HG02852 (cell line): ENCODE measurements at regions not wholly inside any gene's neighbourhood (a gene's known extent, or its start where the extent isn't known, plus 50 kb on each side); places are given as distances from the start of the nearest gene placed in this dataset.
"Not testable (repeated sequence)": the region's sequence is repeated elsewhere in the genome, so short reads cannot be mapped to it uniquely, and the experiment has no call there.

ENCODE experiments used
- ATAC-seq: cut with Tn5 transposase; IDR thresholded peaks from one replicate; pipeline ENCODE4 v1.9.1; 2021; ENCODE audit warnings: mild to moderate bottlenecking, moderate library complexity; ENCODE audit not compliant: unreplicated experiment

DNA sequence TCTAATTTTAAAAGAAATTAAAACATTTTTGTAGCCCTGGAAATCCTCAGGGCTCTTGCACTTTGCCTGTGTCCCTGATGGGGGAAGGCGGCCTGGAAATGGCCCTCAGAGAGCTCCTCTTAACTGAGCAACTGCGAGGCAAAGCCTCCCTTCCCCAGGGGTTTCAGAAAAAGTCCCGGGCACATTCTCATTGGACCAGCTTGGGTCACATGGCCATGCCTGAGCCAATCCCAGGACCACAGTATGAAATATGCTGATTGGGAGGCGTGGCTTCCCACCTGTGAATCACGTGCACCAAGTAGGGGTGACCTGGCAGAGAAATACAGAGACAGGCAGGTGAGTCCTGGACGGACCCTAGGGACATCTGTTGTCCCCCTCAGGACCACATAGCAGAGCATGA lies 90.4 kb upstream of the SFSWAP start:
- ATAC-seq = no peak

DNA sequence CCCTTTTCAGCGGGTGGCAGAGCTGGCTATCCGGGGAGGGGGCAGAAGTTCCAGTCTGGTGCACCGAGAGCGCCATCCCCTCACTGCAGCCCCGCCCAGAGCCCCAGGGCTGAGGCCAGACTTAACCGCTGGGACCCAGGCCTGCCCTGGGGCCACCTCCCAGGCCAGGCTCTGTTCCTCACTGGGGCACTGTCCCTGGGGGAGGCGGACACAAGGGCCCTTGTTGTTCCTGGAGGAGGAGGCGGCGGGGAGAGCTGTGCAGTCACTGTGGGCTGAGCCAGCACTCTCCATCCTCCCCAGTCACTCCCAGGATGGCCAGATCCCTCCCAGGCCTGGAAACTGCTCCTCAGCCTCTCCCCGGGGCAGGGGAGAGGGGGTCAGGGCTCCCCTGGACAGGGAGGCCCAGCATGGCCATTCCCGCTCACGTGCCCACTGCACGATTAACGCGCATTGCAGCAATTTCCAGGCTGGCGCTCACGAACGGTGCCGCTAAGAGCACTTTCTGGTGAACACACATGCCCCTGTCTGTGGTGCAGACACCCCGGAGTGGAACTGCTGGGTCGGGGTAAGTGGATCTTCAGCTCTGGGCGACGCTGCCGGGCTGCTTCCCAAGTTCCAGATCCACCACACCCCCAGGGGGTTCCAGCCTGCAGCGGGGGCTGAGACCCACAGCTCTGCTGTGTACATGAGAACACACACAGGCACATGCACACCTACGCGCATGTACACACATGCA lies 89.8 kb upstream of the SFSWAP start:
- no peak for ATAC-seq

DNA sequence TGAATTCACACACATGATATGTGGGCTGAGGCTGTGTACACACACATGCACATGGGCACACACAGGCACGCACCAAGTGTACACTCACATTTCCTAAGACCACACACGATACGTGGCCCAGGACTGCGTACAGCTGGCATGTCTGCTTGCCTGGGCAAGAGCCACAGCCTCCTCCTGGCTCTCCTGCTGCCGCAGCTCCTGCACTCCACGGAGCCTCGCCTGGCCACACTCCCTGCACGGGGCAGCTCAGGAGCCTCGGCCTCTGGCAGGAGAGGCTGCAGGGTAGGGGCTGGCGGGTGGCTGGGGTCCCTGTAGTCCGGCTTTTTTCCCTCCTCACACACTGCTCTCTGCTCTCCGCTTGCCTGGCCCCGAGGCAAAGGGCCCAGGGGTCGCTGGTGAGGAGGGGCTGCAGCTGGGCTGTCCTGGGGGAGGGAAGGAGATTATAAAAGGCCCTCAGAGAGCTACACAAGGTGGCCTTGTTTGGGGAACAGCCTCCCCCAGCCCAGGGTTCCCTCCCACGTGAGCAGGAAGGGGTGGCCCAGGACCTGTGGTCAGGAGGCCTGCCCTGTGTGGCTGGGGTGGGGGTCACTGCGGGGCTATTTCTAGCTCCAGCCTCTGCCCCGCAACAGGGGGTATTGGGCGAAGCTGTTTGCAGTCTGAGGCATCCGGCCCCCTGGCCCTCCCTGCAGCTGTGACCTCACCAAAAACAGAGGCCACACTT lies 89.0 kb upstream of the SFSWAP start:
- no peak for ATAC-seq

DNA sequence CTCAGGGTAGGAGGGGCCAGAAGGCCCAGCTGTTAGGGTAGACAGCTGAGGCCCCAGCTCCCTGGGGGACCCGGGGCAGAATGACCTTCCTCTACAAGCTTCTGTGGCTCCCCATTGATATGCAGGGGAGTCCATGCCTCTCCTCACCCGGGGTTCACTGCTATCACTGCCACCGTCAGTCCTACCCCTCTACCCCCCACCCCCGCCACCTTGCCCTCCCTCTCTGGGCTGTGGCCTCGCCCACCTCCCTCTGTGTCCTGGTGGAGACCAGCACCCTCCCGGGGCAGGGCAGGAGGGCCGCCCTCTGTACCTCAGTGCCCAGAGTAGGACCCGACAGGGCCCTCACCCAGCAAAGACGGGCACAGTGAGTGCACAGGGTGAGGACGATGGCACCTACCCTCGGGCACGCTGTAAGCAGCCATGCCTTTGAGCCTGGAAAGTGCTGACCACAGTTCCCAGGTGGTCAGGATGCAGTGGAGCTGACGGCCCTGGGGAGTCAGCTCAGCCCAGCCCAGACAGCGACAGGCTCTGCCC lies 88.4 kb upstream of the SFSWAP start:
- no peak for ATAC-seq

DNA sequence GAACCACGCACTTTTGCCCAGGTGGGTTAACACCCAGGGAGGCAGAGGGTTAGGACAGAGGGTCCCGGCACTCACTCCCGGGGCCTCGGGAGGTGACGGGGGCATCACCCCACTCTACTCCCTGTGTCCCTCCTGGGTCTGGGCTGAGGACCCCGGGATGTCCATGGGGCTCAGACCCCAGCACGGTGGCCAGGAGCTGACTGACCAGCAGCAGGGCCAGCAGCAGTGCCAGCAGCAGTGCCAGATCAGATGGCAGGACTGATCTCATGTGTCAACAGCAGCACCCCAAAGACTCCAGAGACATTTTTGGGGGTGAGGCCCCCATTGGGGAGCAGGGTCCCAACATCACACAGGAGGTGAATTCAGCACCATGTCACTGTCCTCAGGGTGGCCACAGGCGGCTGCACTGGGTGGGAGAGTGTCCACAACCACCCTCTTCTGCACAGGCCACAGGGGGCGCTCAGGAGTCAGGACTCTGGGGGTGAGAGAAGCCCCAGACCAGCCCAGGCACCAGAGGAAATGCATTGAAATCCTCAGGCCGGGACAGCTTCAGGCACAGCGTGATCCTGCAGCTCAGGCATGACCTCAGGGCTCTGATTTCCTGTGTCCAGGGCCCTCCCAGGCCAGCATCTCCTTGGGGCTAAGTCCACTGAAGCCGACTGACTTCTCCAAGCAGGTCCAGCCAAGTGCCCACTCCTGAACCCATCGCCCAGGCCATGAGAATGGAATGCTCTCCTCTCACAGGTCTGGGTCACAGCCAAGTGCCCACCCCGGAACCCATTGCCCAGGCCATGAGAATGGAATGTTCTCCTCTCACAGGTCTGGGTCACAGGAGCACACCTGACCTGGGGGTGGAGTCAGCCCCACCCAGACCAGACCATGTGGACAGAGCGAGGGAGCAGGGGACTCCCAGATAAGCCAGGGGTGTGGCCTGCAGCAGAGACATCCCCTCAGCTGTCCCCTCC lies 87.2 kb upstream of the SFSWAP start:
- not testable (repeated sequence) for ATAC-seq

DNA sequence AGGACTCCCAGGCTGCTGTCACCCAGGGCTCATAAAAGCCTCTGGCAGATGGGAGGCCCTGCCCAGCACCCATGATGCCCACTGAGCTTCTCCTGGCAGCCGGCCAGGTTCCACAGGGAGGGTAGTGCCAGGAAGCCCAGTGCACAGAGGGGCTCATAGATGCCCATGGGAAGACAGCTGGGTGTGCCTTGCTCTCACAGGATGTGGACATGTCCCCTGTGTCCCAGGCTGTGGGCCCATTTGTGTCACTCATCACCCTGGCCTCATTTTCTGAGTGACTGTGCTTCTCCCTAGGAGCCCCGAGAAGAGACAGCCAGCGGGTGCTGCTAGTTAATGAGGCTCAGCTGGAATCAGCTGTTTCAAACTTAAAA lies 86.5 kb upstream of the SFSWAP start:
- not testable (repeated sequence) for ATAC-seq

DNA sequence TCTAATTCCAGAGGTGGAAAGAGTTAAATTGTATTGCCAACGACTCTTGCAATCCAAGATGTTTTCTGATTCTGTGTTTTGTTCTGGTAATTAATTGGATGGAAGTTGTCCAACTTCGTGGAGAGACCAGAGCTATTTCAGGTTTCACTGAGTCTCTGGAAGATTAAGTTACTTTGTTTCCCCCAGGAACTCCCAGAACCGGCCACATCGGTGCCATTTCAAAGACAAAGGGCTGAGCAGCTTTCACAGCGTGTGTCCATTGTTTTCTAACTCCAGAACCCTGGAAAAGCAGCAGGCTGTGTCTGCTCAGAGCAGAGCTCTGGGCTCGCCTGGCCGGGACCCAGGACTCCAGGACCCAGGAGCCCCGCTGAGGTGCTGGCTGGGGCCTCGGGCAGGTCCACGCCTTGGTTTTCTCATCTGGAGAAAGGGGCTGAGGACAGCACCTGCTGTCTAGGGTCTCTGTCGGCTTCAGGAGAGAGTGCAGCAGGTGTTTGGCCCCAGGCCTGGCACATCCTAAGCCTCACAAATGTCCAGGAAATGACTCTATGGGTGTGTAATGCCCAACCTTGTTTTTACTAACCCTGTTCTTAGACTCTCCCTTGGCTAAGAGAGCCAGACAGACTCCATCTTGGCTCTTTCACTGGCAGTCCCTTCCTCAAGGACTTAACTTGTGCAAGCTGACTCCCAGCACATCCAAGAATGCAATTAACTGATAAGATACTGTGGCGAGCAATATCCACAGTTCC lies 86.0 kb upstream of the SFSWAP start:
- not testable (repeated sequence) for ATAC-seq

DNA sequence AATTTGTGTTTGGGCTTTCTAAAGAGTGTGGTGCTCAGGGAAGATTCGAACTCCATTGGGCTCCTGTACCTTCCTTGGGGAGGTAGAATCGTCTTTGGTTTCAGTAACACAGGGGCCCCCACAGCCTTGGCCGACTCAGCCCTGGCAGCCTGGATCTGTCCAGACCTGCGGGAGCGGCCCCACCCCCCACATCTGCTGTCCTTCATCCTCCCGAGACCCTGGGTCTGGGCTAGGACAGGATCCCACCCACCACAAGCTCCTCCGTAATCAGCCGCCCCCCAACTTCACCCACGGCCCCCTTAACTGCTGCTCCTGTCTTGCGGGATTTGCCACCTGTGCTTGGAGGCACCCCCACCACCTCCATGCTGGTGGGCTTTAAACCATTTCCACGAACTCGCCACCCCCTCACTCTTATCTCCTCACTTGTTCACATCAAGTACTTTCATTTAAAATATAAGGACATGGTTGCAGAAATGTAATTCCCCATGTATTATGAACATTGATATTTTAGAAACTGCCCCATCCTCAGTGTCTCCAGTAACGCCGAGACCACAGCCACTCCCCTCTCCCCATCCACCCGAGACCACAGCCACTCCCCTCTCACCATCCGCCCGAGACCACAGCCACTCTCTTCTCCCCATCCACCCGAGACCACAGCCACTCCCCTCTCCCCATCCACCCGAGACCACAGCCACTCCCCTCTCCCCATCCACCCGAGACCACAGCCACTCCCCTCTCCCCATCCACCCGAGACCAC lies 84.7 kb upstream of the SFSWAP start:
- not testable (repeated sequence) for ATAC-seq

DNA sequence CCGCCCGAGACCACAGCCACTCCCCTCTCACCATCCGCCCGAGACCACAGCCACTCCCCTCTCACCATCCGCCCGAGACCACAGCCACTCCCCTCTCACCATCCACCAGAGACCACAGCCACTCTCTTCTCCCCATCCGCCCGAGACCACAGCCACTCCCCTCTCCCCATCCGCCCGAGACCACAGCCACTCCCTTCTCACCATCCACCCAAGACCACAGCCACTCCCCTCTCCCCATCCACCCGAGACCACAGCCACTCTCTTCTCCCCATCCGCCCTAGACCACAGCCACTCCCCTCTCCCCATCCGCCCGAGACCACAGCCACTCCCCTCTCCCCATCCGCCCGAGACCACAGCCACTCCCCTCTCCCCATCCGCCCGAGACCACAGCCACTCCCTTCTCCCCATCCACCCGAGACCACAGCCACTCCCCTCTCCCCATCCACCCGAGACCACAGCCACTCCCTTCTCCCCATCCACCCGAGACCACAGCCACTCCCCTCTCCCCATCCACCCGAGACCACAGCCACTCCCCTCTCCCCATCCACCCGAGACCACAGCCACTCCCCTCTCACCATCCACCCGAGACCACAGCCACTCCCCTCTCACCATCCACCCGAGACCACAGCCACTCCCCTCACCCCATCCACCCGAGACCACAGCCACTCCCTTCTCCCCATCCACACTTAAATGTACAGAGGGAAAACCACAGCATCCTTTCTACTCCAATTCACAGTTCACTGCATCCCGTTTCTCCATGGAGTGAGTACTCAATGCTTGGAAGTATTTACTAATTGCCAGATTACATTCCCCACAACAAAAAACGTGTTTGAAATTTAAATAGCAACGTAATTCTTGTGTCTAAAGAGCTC lies 83.5 kb upstream of the SFSWAP start:
- ATAC-seq = not testable (repeated sequence)

DNA sequence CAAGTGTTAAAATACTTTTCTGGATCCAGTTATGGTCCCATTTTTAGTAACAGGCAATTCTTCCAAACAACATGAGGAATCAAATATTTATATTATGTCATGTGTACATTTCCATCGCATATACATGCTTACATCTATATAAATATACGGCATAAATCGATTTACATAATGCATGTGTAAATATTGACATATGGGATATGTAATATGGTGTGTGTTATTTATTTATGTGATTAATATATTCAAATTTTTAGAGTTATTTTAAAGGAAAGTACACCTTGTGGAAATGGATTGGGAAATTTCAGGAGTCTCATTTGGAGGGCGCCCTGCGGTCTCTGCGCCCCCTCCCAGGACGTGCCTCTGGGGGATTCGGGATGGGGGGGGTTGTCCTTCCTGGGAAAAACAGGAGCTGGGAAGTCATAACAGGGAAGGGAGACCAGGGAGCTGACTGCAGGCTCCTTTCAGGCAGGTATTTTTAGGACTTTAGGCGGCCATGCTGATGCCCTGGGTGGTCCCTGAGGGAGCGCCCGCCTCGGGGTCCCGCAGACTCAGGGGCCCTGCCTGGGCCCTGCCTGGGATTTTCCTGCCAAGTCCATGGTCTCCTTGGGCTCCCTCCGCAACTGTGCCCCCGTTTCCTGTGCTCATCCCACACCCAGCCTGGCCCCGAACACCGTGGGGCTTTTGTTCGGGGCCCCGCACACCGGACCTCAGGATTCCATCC lies 82.7 kb upstream of the SFSWAP start:
- ATAC-seq = no peak

DNA sequence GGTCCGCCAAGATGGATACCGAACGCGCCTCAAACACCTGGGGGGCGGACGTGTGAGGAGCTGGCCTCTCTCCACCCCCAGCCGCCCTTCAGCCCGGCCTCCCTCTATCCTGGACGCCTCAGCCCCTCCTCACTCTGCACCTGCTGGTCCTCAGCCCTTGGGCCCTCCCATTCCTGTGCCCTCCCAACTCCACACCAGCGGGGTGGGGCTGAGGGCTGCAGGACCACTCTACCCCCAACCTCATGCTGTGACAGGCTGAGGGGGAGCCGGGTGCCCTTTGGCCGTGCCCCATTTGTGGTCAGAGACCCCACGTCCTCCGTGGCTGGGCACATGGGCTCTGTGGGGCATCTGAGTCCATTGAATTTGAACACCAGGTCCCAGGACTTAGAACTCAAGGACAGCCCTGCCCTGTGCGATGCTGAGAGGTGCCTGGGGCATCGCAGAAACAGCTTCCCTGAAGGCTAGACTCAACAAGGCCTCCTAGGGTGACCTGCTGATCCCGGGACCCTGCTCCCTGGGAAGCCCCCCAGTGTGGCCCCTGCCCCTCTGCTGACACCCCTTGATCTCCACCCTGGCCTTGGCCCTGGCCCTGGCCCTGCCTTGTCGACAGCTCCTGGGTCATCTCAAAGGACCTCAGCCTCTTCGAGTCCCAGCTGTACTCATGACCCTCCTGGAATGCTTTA lies 82.0 kb upstream of the SFSWAP start:
- no peak for ATAC-seq

DNA sequence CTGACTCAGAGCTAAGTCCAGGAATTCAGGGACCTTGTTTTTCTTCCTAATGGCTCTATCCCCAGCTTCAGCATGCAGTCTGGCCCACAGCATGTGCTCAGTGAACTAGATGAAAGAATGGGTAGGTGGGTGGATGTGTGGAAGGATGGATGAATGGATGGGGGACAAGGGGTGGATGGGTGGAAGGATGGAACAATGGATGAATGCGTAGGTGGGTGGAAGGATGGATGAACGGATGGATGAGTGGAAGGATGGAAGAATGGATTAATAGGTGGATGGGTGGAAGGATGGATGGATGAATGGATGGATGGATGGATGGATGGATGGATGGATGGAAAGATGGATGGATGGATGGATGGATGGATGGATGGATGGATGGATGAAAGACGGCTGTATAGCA lies 79.7 kb upstream of the SFSWAP start:
- no peak for ATAC-seq

DNA sequence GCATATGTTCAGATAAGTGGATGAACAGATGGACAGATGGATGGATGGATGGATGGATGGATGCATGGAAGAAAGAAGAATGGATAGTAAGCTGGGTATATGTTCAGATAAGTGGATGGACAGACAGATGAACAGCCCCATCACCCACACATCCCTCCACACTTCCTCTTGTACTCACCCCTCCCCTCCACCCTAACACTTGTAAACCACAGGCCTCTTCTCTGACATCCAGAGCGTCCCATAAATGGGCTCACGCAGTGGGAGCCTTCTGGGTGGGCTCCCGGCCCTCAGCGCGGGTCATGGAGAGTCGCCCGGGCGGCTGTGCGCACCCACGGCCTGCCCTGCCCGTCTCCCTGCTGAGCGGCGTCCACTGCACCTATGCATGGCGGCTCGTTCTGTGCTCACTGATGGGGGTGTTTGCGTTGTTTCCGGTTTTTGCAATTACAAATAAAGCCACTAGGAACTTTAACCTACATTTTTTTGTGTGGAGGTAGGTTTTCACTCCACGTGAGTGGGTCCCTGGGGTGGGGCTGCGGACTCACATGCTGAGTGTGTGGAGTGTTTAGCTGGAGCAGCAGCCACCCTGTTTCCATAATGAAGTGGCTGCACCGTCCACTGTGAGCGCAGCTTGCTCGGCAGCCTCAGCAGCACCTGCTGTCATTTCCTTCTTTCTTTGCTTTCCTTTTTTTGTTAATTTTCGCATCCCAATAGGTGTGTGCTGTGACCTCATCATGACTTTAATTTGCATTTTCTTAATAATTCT lies 78.8 kb upstream of the SFSWAP start:
- not testable (repeated sequence) for ATAC-seq

DNA sequence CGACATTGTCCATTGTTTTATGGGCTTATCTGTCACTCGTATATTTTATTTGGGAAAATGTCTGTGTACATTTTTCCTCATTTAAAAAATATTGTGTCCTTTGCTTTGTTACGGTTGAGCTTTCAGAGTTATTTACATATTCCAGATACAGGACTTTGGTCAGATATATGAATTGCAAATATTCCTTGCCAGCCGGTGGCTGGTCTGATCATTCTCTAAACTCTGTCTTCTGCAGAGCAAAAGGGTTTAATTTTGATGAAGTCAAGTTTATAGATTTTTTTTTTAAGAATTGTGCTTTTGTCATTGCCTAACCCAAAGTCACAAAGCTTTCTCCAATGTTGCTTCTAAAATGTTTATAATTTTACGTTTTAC lies 78.3 kb upstream of the SFSWAP start:
- ATAC-seq = not testable (repeated sequence)

DNA sequence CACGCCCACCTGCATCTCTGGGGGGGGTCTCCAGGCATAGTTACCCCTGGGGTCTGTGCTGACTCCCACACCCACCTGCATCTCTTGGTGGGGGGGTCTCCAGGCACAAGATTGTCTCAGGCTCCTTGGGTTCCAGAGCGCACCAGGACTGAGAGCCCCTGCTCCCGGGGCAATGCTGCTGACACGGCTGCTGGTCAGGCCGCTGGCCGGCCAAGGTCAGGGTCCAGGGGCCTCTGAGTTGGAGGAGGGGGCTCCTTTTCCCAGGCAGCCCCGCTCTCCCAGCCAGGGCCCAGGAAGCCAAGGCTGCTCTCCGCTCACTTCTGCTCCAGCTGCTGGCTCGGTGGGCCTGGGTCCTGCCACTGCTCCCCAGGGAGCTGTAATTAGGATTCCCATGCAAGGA lies 77.3 kb upstream of the SFSWAP start:
- ATAC-seq = not testable (repeated sequence)

DNA sequence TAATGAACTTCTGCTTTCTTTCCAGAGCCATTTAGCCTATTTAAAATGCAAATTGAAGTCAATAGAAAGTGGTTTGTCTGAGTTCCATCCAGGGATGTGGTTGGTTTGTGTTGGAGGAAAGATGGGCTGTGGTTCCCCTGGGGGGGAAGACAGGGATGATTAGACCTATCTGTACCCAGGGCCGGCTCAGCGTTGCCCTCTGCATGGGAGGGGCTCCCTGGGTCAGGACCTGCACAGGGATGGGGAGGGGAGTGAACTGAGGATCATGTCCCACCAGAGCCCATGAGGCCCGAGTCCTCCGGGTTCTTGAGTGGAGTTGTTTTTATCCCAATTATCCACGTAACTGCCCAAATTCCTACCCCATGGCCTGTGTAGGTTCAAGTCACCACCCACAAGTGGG lies 76.9 kb upstream of the SFSWAP start:
- ATAC-seq = no peak

DNA sequence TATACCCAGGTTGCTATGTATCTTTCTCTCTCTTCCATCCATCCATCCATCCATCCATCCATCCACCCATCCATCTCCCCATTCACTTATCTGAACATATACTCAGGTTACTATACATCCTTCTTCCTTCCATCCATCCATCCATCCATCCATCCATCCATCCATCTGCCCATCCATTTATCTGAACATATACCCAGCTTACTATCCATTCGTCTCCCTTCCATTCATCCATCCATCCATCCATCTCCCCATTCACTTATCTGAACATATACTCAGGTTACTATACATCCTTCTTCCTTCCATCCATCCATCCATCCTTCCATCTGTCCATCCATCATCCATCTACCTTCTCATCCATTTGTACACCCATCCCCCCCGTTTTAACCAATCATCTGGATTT lies 75.9 kb upstream of the SFSWAP start:
- ATAC-seq = not testable (repeated sequence)
